Osteoblast (primary cell): ENCODE measurements at regions not wholly inside any gene's neighbourhood (a gene's known extent, or its start where the extent isn't known, plus 50 kb on each side); places are given as distances from the start of the nearest gene placed in this dataset.

ENCODE experiments used
- DNase-seq: peaks from one replicate; pipeline ENCODE4 v3.0.0; 2011; ENCODE audit warnings: low spot score, mixed read lengths; ENCODE audit not compliant: insufficient read length; ENCODE audit errors: missing footprints
- H2AFZ ChIP-seq: 2 replicates; pipeline ENCODE4 v1.6.0; 2011; ENCODE audit warnings: mild to moderate bottlenecking, low read length
- H3K27ac ChIP-seq: 2 replicates; pipeline ENCODE4 v1.5.1; 2011; ENCODE audit warnings: mild to moderate bottlenecking, low read depth, low read length, moderate library complexity
- H3K27me3 ChIP-seq: 2 replicates; pipeline ENCODE4 v1.6.0; 2012; ENCODE audit warnings: mild to moderate bottlenecking, control low read depth, inconsistent platforms, low read length, moderate library complexity; ENCODE audit not compliant: insufficient read depth
- H3K36me3 ChIP-seq: 2 replicates; pipeline ENCODE4 v1.5.1; 2011; ENCODE audit warnings: mild to moderate bottlenecking, low read length, control low read depth, moderate library complexity; ENCODE audit not compliant: insufficient read depth
- H3K4me1 ChIP-seq: 2 replicates; pipeline ENCODE4 v1.5.1; 2011; ENCODE audit warnings: mild to moderate bottlenecking, low read length, control low read depth, moderate library complexity; ENCODE audit not compliant: insufficient read depth
- H3K4me2 ChIP-seq: 2 replicates; pipeline ENCODE4 v1.6.0; 2011; ENCODE audit warnings: mild to moderate bottlenecking, low read length; ENCODE audit not compliant: insufficient read depth
- H3K4me3 ChIP-seq: fragments of 200-600 bp; sonication (generic); 3 replicates; pipeline ENCODE4 v1.5.1; 2012; ENCODE audit warnings: mild to moderate bottlenecking, low read length, inconsistent platforms; ENCODE audit not compliant: insufficient read depth
- H3K79me2 ChIP-seq: 2 replicates; pipeline ENCODE4 v1.6.0; 2012; ENCODE audit warnings: mild to moderate bottlenecking, low read length, control low read depth, inconsistent platforms; ENCODE audit not compliant: insufficient read depth
- H3K9me3 ChIP-seq: 2 replicates; pipeline ENCODE4 v1.5.1; 2011; ENCODE audit warnings: low read depth, low read length, control low read depth
- H4K20me1 ChIP-seq: 2 replicates; pipeline ENCODE4 v1.6.0; 2012; ENCODE audit warnings: mild to moderate bottlenecking, low read length, control low read depth; ENCODE audit not compliant: insufficient read depth
- TF ChIP-seq, protein P1 (sequence below): IDR thresholded peaks from 2 replicates; pipeline ENCODE4 v1.5.1; 2011; ENCODE audit warnings: mild to moderate bottlenecking, low read depth, low read length, moderate library complexity; ENCODE audit errors: extremely low read depth

GRCh38 chr17:55962951-55963401 lies 190.3 kb upstream of the ANKFN1 start:
- Histone ChIP-seq H3K4me2 (no peak overlapping the region), H3K9me3 (no peaks in the 10 kb centered on the region), H4K20me1 (no peaks in the 10 kb centered on the region), H3K4me3 (no peak overlapping the region), H3K36me3 (no peaks in the 10 kb centered on the region), H3K27ac (no peak overlapping the region), H2AFZ (no peak overlapping the region), H3K79me2 (no peaks in the 10 kb centered on the region), H3K27me3 (no peaks in the 10 kb centered on the region), H3K4me1 (no peaks in the 10 kb centered on the region)
- TF ChIP-seq, protein P1, sequence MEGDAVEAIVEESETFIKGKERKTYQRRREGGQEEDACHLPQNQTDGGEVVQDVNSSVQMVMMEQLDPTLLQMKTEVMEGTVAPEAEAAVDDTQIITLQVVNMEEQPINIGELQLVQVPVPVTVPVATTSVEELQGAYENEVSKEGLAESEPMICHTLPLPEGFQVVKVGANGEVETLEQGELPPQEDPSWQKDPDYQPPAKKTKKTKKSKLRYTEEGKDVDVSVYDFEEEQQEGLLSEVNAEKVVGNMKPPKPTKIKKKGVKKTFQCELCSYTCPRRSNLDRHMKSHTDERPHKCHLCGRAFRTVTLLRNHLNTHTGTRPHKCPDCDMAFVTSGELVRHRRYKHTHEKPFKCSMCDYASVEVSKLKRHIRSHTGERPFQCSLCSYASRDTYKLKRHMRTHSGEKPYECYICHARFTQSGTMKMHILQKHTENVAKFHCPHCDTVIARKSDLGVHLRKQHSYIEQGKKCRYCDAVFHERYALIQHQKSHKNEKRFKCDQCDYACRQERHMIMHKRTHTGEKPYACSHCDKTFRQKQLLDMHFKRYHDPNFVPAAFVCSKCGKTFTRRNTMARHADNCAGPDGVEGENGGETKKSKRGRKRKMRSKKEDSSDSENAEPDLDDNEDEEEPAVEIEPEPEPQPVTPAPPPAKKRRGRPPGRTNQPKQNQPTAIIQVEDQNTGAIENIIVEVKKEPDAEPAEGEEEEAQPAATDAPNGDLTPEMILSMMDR, result no peak
- DNase-seq, result no peak

- Histone ChIP-seq H3K27me3 (no peaks in the 10 kb centered on the region), H3K4me3 (no peak overlapping the region), H4K20me1 (no peaks in the 10 kb centered on the region), H3K9me3 (no peaks in the 10 kb centered on the region), H3K36me3 (no peaks in the 10 kb centered on the region), H3K4me2 (no peak overlapping the region), H3K27ac (no peak overlapping the region), H2AFZ (no peak overlapping the region), H3K79me2 (no peaks in the 10 kb centered on the region), H3K4me1 (no peaks in the 10 kb centered on the region)
- no peak for DNase-seq
- TF ChIP-seq, protein P1, result no peak
Observed at GRCh38 chr17:55964191-55964590, 189.1 kb upstream of the ANKFN1 start.

GRCh38 chr17:55965051-55965450 lies 188.2 kb upstream of the ANKFN1 start:
- H3K4me3 ChIP-seq, result no peak overlapping the region
- no peak for DNase-seq
- H3K4me2 ChIP-seq, result no peak overlapping the region
- H3K36me3 ChIP-seq, result no peaks in the 10 kb centered on the region
- no peak overlapping the region for H2AFZ ChIP-seq
- H3K9me3 ChIP-seq, result no peaks in the 10 kb centered on the region
- H3K27ac ChIP-seq, result no peak overlapping the region
- H3K27me3 ChIP-seq, result no peaks in the 10 kb centered on the region
- TF ChIP-seq, protein P1, result no peak
- no peaks in the 10 kb centered on the region for H3K4me1 ChIP-seq
- H3K79me2 ChIP-seq, result no peaks in the 10 kb centered on the region
- H4K20me1 ChIP-seq, result no peaks in the 10 kb centered on the region

- Histone ChIP-seq H2AFZ (no peak overlapping the region), H3K4me2 (no peak overlapping the region), H3K4me3 (no peak overlapping the region), H3K36me3 (no peaks in the 10 kb centered on the region), H3K27me3 (no peaks in the 10 kb centered on the region), H4K20me1 (no peaks in the 10 kb centered on the region), H3K9me3 (no peaks in the 10 kb centered on the region), H3K4me1 (no peaks in the 10 kb centered on the region), H3K79me2 (no peaks in the 10 kb centered on the region), H3K27ac (no peak overlapping the region)
- TF ChIP-seq, protein P1, result no peak
- no peak for DNase-seq
Observed at GRCh38 chr17:55969562-55970324, 183.5 kb upstream of the ANKFN1 start.
